Upper lobe of right lung (tissue), 1 donor: ENCODE measurements at regions not wholly inside any gene's neighbourhood (a gene's known extent, or its start where the extent isn't known, plus 50 kb on each side); places are given as distances from the start of the nearest gene placed in this dataset.

Experiments used
- ATAC-seq: fragments of 200-7000 bp; cut with Tn5 transposase; one replicate; pipeline ENCODE4 v1.9.1; 2020; ENCODE audit warnings: mild to moderate bottlenecking, moderate library complexity
- DNase-seq: peaks from one replicate; pipeline ENCODE4 v3.0.0-alpha.2; 2020
- H3K27ac ChIP-seq: fragments of 200-600 bp; one replicate; pipeline ENCODE4 v1.8.0; 2022
- H3K27me3 ChIP-seq: fragments of 200-600 bp; one replicate; pipeline ENCODE4 v1.8.0; 2022; ENCODE audit warnings: mild to moderate bottlenecking
- H3K36me3 ChIP-seq: fragments of 200-600 bp; one replicate; pipeline ENCODE4 v1.8.0; 2022
- H3K4me1 ChIP-seq: fragments of 200-600 bp; one replicate; pipeline ENCODE4 v1.8.0; 2022
- H3K4me3 ChIP-seq: fragments of 200-600 bp; one replicate; pipeline ENCODE4 v1.8.0; 2022; ENCODE audit warnings: mild to moderate bottlenecking
- H3K9me3 ChIP-seq: fragments of 200-600 bp; one replicate; pipeline ENCODE4 v1.8.0; 2022
- CTCF ChIP-seq: fragments of 200-600 bp; IDR thresholded peaks from one replicate; pipeline ENCODE4 v1.8.0; 2022; ENCODE audit warnings: antibody characterized with exemption
- intact Hi-C: fragments of 100-400 bp; cut with DNase I; formaldehyde crosslinking; loops from one replicate; pipeline ENCODE4 v1.11.0; 2022
- donor health status: DM: no; HTN: yes; CAD: no; lungs with severe emphysema.

- H3K4me3 ChIP-seq, result no peak overlapping the region
- no peaks in the 10 kb centered on the region for H3K9me3 ChIP-seq
- ATAC-seq, result no peak
- H3K36me3 ChIP-seq, result no peaks in the 10 kb centered on the region
- TF ChIP-seq CTCF, result no peak
- no peak for DNase-seq
- no peaks in the 10 kb centered on the region for H3K27me3 ChIP-seq
- no peak overlapping the region for H3K27ac ChIP-seq
- no peaks in the 10 kb centered on the region for H3K4me1 ChIP-seq
- intact Hi-C loops, result no loop called here
Measured at GRCh38 chr3:10678796-10679376, 137.1 kb upstream of the SLC6A11 start.

- no peaks in the 10 kb centered on the region for H3K36me3 ChIP-seq
- ATAC-seq (no peak), DNase-seq (no peak)
- no peaks in the 10 kb centered on the region for H3K4me1 ChIP-seq
- no peak overlapping the region for H3K4me3 ChIP-seq
- intact Hi-C loops, result no loop called here
- H3K27me3 ChIP-seq, result no peaks in the 10 kb centered on the region
- no peaks in the 10 kb centered on the region for H3K9me3 ChIP-seq
- TF ChIP-seq CTCF, result no peak
- H3K27ac ChIP-seq, result no peak overlapping the region
Measured at GRCh38 chr3:10680796-10681195, 135.2 kb upstream of the SLC6A11 start.

GRCh38 chr3:10682692-10683091 is 133.3 kb upstream of the SLC6A11 start:
- Histone ChIP-seq H3K4me1 (no peaks in the 10 kb centered on the region), H3K27ac (no peak overlapping the region), H3K36me3 (no peaks in the 10 kb centered on the region), H3K4me3 (no peak overlapping the region), H3K27me3 (no peaks in the 10 kb centered on the region), H3K9me3 (no peaks in the 10 kb centered on the region)
- no peak for TF ChIP-seq CTCF
- DNase-seq, result no peak
- ATAC-seq, result no peak
- intact Hi-C loops, result no loop called here

- DNase-seq (no peak), ATAC-seq (no peak)
- no peak overlapping the region for H3K4me3 ChIP-seq
- no peaks in the 10 kb centered on the region for H3K27me3 ChIP-seq
- H3K27ac ChIP-seq, result no peak overlapping the region
- TF ChIP-seq CTCF, result no peak
- H3K36me3 ChIP-seq, result no peaks in the 10 kb centered on the region
- H3K4me1 ChIP-seq, result no peaks in the 10 kb centered on the region
- intact Hi-C loops, result no loop called here
- H3K9me3 ChIP-seq, result no peaks in the 10 kb centered on the region
Measured at GRCh38 chr3:10683106-10683505, 132.9 kb upstream of the SLC6A11 start.

- Histone ChIP-seq H3K4me3 (no peak overlapping the region), H3K9me3 (no peaks in the 10 kb centered on the region), H3K36me3 (no peaks in the 10 kb centered on the region), H3K4me1 (no peaks in the 10 kb centered on the region), H3K27ac (no peak overlapping the region), H3K27me3 (no peaks in the 10 kb centered on the region)
- DNase-seq (no peak), ATAC-seq (no peak)
- no peak for TF ChIP-seq CTCF
- intact Hi-C loops, result no loop called here
Measured at GRCh38 chr3:10688126-10688525, 127.9 kb upstream of the SLC6A11 start.
